ENCODE measurements at regions not wholly inside any gene's neighbourhood (a gene's known extent, or its start where the extent isn't known, plus 50 kb on each side); places are given as distances from the start of the nearest gene placed in this dataset.
"Not testable (repeated sequence)": the region's sequence is repeated elsewhere in the genome, so short reads cannot be mapped to it uniquely, and the experiment has no call there.

GRCh38 chr18:2164644-2165550 is 406.4 kb downstream of the METTL4 start:
- no peak for DNase-seq

- DNase-seq: not testable (repeated sequence)
Observed at GRCh38 chr18:2166876-2167275, 404.4 kb downstream of the METTL4 start.

GRCh38 chr18:2168022-2168421 is 403.3 kb downstream of the METTL4 start:
- no peak for DNase-seq

- DNase-seq: no peak
Observed at GRCh38 chr18:2169656-2170055, 401.6 kb downstream of the METTL4 start.

- DNase-seq: no peak
Observed at GRCh38 chr18:2171840-2172625, 399.3 kb downstream of the METTL4 start.

- no peak for DNase-seq
Observed at GRCh38 chr18:2172881-2173280, 398.4 kb downstream of the METTL4 start.

GRCh38 chr18:2173486-2173885 is 397.8 kb downstream of the METTL4 start:
- no peak for DNase-seq

- DNase-seq: no peak
Observed at GRCh38 chr18:2178036-2178435, 393.3 kb downstream of the METTL4 start.

- DNase-seq: no peak
Observed at GRCh38 chr18:2179498-2180183, 391.7 kb downstream of the METTL4 start.

- DNase-seq: no peak
Observed at GRCh38 chr18:2180586-2180985, 390.7 kb downstream of the METTL4 start.

GRCh38 chr18:2183432-2183831 is 387.9 kb downstream of the METTL4 start:
- DNase-seq: no peak

GRCh38 chr18:2186967-2187366 is 384.3 kb downstream of the METTL4 start:
- DNase-seq: no peak

GRCh38 chr18:2188258-2188657 is 383.0 kb downstream of the METTL4 start:
- DNase-seq: no peak

- DNase-seq: no peak
Observed at GRCh38 chr18:2191180-2191790, 380.0 kb downstream of the METTL4 start.

GRCh38 chr18:2192562-2192961 is 378.7 kb downstream of the METTL4 start:
- no peak for DNase-seq

- no peak for DNase-seq
Observed at GRCh38 chr18:2197946-2198345, 373.4 kb downstream of the METTL4 start.

- no peak for DNase-seq
Observed at GRCh38 chr18:2199060-2199459, 372.2 kb downstream of the METTL4 start.

- no peak for DNase-seq
Observed at GRCh38 chr18:2201036-2201600, 370.2 kb downstream of the METTL4 start.

GRCh38 chr18:2204736-2205135 is 366.6 kb downstream of the METTL4 start:
- no peak for DNase-seq

- no peak for DNase-seq
Observed at GRCh38 chr18:2207294-2207693, 364.0 kb downstream of the METTL4 start.

GRCh38 chr18:2212598-2213205 is 358.6 kb downstream of the METTL4 start:
- no peak for DNase-seq
